Hematopoietic multipotent progenitor cell (in vitro differentiated cells): ENCODE measurements at regions not wholly inside any gene's neighbourhood (a gene's known extent, or its start where the extent isn't known, plus 50 kb on each side); places are given as distances from the start of the nearest gene placed in this dataset.
"Not testable (repeated sequence)": the region's sequence is repeated elsewhere in the genome, so short reads cannot be mapped to it uniquely, and the experiment has no call there.

ENCODE experiments used
- DNase-seq, 3 donors: peaks; one replicate each; pipeline ENCODE4 v3.0.0-alpha.2; 2011 to 2015; ENCODE audit warnings: low read depth in 2 of 3, low spot score in 2 of 3

GRCh38 chr5:134471858-134472449, 53.5 kb upstream of the JADE2 start:
- not testable (repeated sequence) for DNase-seq

- no peak for DNase-seq
These were observed 56.5 kb upstream of the JADE2 start for GRCh38 chr5:134468921-134469400.

- no peak for DNase-seq
These were observed 55.5 kb upstream of the CDKN2AIPNL start for GRCh38 chr5:134467231-134467630.

- peak in 2 of 3 donors; percentile 75 to 87 for DNase-seq
These were observed 54.8 kb upstream of the CDKN2AIPNL start for GRCh38 chr5:134466241-134467069.

GRCh38 chr5:134465816-134466240, 54.1 kb upstream of the CDKN2AIPNL start:
- peak in 2 of 3 donors; percentile 73 to 85 for DNase-seq

- peak in 1 of 3 donors; percentile 9 for DNase-seq
These were observed 53.5 kb upstream of the CDKN2AIPNL start for GRCh38 chr5:134464988-134465815.

GRCh38 chr5:134463991-134464760, 52.5 kb upstream of the CDKN2AIPNL start:
- DNase-seq, result no peak

- DNase-seq, result no peak
These were observed 51.6 kb upstream of the CDKN2AIPNL start for GRCh38 chr5:134463176-134463720.

- DNase-seq, result no peak
These were observed 51.1 kb upstream of the CDKN2AIPNL start for GRCh38 chr5:134462761-134463160.

GRCh38 chr5:134462047-134462575, 50.4 kb upstream of the CDKN2AIPNL start:
- DNase-seq, result no peak
